GM12878 (cell line): ENCODE measurements at regions not wholly inside any gene's neighbourhood (a gene's known extent, or its start where the extent isn't known, plus 50 kb on each side); places are given as distances from the start of the nearest gene placed in this dataset.

Experiments used
- ATAC-seq: fragments of 200-7000 bp; cut with Tn5 transposase; 3 replicates; pipeline ENCODE4 v1.9.1; 2020; ENCODE audit warnings: mild to moderate bottlenecking, moderate library complexity
- BruUV-seq: library from RNA; stranded (reverse); fragments of 400-500 nt; replicated peaks from 2 replicates; lab custom pipeline; 2021; lab: Mats Ljungman, UMichigan
- CTCF ChIA-PET: fragments of 300-600 bp; sonication (Branson Sonifier 250); formaldehyde crosslinking; extraction: SDS; loops from one replicate; lab custom pipeline; 2021; ENCODE audit warnings: inconsistent platforms; lab: Yijun Ruan, JAX
- POLR2A ChIA-PET: fragments of 350-600 bp; formaldehyde crosslinking; extraction: SDS; loops from one replicate; lab custom pipeline; 2021; ENCODE audit warnings: inconsistent platforms; lab: Charles Lee
- RAD21 ChIA-PET: fragments of 300-600 bp; sonication (Branson Sonifier 250); formaldehyde crosslinking; loops from one replicate; lab custom pipeline; 2023; ENCODE audit warnings: antibody characterized with exemption; ENCODE audit not compliant: unreplicated experiment; lab: Charles Lee
- SMC1A ChIA-PET: fragments of 300-600 bp; sonication (Branson Sonifier 250); formaldehyde crosslinking; loops from one replicate; lab custom pipeline; 2023; ENCODE audit not compliant: unreplicated experiment, uncharacterized antibody; lab: Charles Lee
- DNase-seq: peaks from one replicate; pipeline ENCODE4 v3.0.0-alpha.2; 2011; ENCODE audit warnings: low read depth, low spot score
- FAIRE-seq: peaks from 3 replicates; lab custom pipeline; 2011; peaks lifted over from hg19 to GRCh38; lab: Jason Lieb, UNC
- H2AFZ ChIP-seq: 2 replicates; pipeline ENCODE4 v1.6.0; 2011; ENCODE audit warnings: low read depth, low read length, control low read depth; ENCODE audit not compliant: control insufficient read depth
- H3K27ac ChIP-seq: 2 replicates; pipeline ENCODE4 v1.5.1; 2011; ENCODE audit warnings: control low read depth; ENCODE audit not compliant: control insufficient read depth, insufficient read depth
- H3K27me3 ChIP-seq, 2 experiments: replicated peaks in 1 of 2; 2 replicates each; pipeline versions ENCODE4 v1.6.0 to v1.6.1; 2011; ENCODE audit warnings: low read length in 1 of 2; ENCODE audit not compliant: control insufficient read depth in 2 of 2, insufficient read depth in 2 of 2
- H3K36me3 ChIP-seq, 2 experiments: 2 replicates each; pipeline ENCODE4 v1.5.1; 2011; ENCODE audit warnings: low read length in 1 of 2; ENCODE audit not compliant: control insufficient read depth in 2 of 2, insufficient read depth in 2 of 2
- H3K4me1 ChIP-seq: 2 replicates; pipeline ENCODE4 v1.6.1; 2011; ENCODE audit warnings: mild to moderate bottlenecking, low read length, moderate library complexity, mixed read lengths; ENCODE audit not compliant: control insufficient read depth, insufficient read depth
- H3K4me2 ChIP-seq: 2 replicates; pipeline ENCODE4 v1.6.0; 2011; ENCODE audit warnings: control low read depth; ENCODE audit not compliant: control insufficient read depth, insufficient read depth
- H3K4me3 ChIP-seq: fragments of 200-600 bp; sonication (generic); 2 replicates; pipeline ENCODE4 v1.5.1; 2016
- H3K79me2 ChIP-seq: 2 replicates; pipeline ENCODE4 v1.6.0; 2011; ENCODE audit warnings: low read length; ENCODE audit not compliant: control insufficient read depth, insufficient read depth
- H3K9ac ChIP-seq: 2 replicates; pipeline ENCODE4 v1.8.0; 2011; ENCODE audit warnings: low read length, control low read depth, mixed read lengths; ENCODE audit not compliant: control insufficient read depth, insufficient read depth
- H3K9me3 ChIP-seq: replicated peaks from 3 replicates; pipeline ENCODE4 v1.5.1; 2011; ENCODE audit warnings: mild to moderate bottlenecking, low read length; ENCODE audit not compliant: control insufficient read depth, insufficient read depth
- H4K20me1 ChIP-seq: 2 replicates; pipeline ENCODE4 v1.6.0; 2011; ENCODE audit not compliant: control insufficient read depth, insufficient read depth
- HDGF ChIP-seq: fragments of 450-650 bp; IDR thresholded peaks from 2 replicates; pipeline ENCODE4 v1.6.1; 2016; ENCODE audit warnings: antibody characterized with exemption
- IRF5 ChIP-seq: fragments of 450-650 bp; IDR thresholded peaks from 2 replicates; pipeline ENCODE4 v1.6.1; 2017; ENCODE audit warnings: borderline replicate concordance
- LARP7 ChIP-seq: fragments of 450-650 bp; IDR thresholded peaks from 2 replicates; pipeline ENCODE4 v1.6.1; 2017; ENCODE audit warnings: mild to moderate bottlenecking
- MLLT1 ChIP-seq: fragments of 450-650 bp; IDR thresholded peaks from 2 replicates; pipeline ENCODE4 v1.6.1; 2016; ENCODE audit warnings: mild to moderate bottlenecking
- RAD51 ChIP-seq: fragments of 450-650 bp; IDR thresholded peaks from 2 replicates; pipeline ENCODE4 v1.6.1; 2016; ENCODE audit warnings: moderate library complexity, mild to moderate bottlenecking, inconsistent platforms
- RBBP5 ChIP-seq: fragments of 200-600 bp; sonication (generic); conservative IDR thresholded peaks from 2 replicates; pipeline ENCODE4 v1.6.1; 2016
- SIN3A ChIP-seq: IDR thresholded peaks from 2 replicates; pipeline ENCODE4 v1.6.1; 2012; ENCODE audit warnings: low read depth, low read length, improper control_type of control experiment
- TARDBP ChIP-seq: IDR thresholded peaks from 2 replicates; pipeline ENCODE4 v1.6.1; 2016; ENCODE audit warnings: borderline replicate concordance
- USF2 ChIP-seq: IDR thresholded peaks from 2 replicates; pipeline ENCODE4 v1.6.1; 2011; ENCODE audit warnings: low read depth, low read length, improper control_type of control experiment, borderline replicate concordance
- ZBTB33 ChIP-seq: fragments of 450-650 bp; IDR thresholded peaks from 2 replicates; pipeline ENCODE4 v1.6.1; 2017; ENCODE audit warnings: mild to moderate bottlenecking
- ZNF274 ChIP-seq: IDR thresholded peaks from one replicate; pipeline ENCODE4 v1.8.0; 2011; ENCODE audit not compliant: insufficient read length, insufficient read depth
- whole genome bisulfite sequencing: methylation state at CpG from one replicate; pipeline ENCODE4 v1.1.6; 2016; ENCODE audit warnings: low lambda C conversion rate; ENCODE audit not compliant: insufficient replicate concordance, insufficient coverage; ENCODE audit errors: missing lambda C conversion rate; 5-methylcytosine and 5-hydroxymethylcytosine counted together
- in situ Hi-C: fragments of 300-500 bp; cut with MboI; formaldehyde crosslinking; loops from 9 replicates; pipeline ENCODE4 v1.14.3; 2018; ENCODE audit warnings: mixed read lengths
- intact Hi-C: fragments of 100-400 bp; cut with micrococcal nuclease; formaldehyde crosslinking; loops from one replicate; pipeline ENCODE4 v1.14.2; 2022; ENCODE audit not compliant: unreplicated experiment

- no peak overlapping the region for H3K4me3 ChIP-seq
- TF ChIP-seq ZNF274 (no peak), RAD51 (no peak), SIN3A (no peak), RBBP5 (no peak), USF2 (no peak), MLLT1 (no peak), HDGF (no peak), LARP7 (no peak), ZBTB33 (no peak), IRF5 (no peak), TARDBP (no peak)
- TF ChIP-seq, all 136 proteins: peak for 0
- RAD21 ChIA-PET, result no interaction called here
- ATAC-seq (no peak), FAIRE-seq (no peak), DNase-seq (no peak)
- Histone ChIP-seq H3K79me2 (no peaks in the 10 kb centered on the region), H3K36me3 (no peaks in the 10 kb centered on the region), H3K4me2 (no peak overlapping the region), H3K9ac (no peak overlapping the region), H3K27ac (no peak overlapping the region), H3K27me3 (no peaks in the 10 kb centered on the region), H3K4me1 (no peaks in the 10 kb centered on the region), H4K20me1 (no peaks in the 10 kb centered on the region; the same call in 1 of the 2 replicates), H2AFZ (no peak overlapping the region), H3K9me3 (no peaks in the 10 kb centered on the region)
- BruUV-seq, result no TSS peak
- POLR2A ChIA-PET, result no interaction called here
- 31% methylated on average over 4 of the region's 4 CpGs for WGBS
- CTCF ChIA-PET, result interaction anchor here (1.1 kb wide), 1 partner anchor 592 kb away, joined by 3 read pairs; no protein-coding TSS in a partner anchor
- intact Hi-C loops, result no loop called here
- SMC1A ChIA-PET, result interaction anchor here (0.6 kb wide), 1 partner anchor 49 kb away, joined by 3 read pairs; no protein-coding TSS in a partner anchor
- in situ Hi-C loops, result no loop called here
These were observed 493.0 kb upstream of the ATP11B start for GRCh38 chr3:182300266-182300665.
